Adrenal gland (tissue), 9 donors: ENCODE measurements at regions not wholly inside any gene's neighbourhood (a gene's known extent, or its start where the extent isn't known, plus 50 kb on each side); places are given as distances from the start of the nearest gene placed in this dataset.

Source experiments
- DNase-seq, 7 donors: peaks; one replicate each; pipeline ENCODE4 v3.0.0-alpha.2; 2019 to 2020
- H3K27ac ChIP-seq, 5 donors: fragments of 200-600 bp; sonication (generic) in 4 of 5; 1 replicate in 3 of 5; 2 replicates in 2 of 5; pipeline versions ENCODE4 v1.5.1 to v1.8.0; 2016 to 2020; ENCODE audit warnings: mild to moderate bottlenecking in 1 of 5
- H3K27me3 ChIP-seq: fragments of 200-600 bp; 2 replicates; pipeline ENCODE4 v1.8.0; 2021
- H3K36me3 ChIP-seq, 2 donors: fragments of 200-600 bp; replicated peaks in 1 of 2; 1 replicate in 1 of 2; 2 replicates in 1 of 2; pipeline versions ENCODE4 v1.5.1 to v1.8.0; 2018 to 2022
- H3K4me1 ChIP-seq, 2 donors: fragments of 200-600 bp; replicated peaks in 1 of 2; 1 replicate in 1 of 2; 2 replicates in 1 of 2; pipeline versions ENCODE4 v1.5.1 to v1.8.0; 2018 to 2021
- H3K4me3 ChIP-seq, 4 donors: fragments of 200-600 bp; sonication (generic) in 3 of 4; one replicate each; pipeline ENCODE4 v1.5.1; 2016 to 2018
- H3K9me3 ChIP-seq, 3 donors: fragments of 200-600 bp; sonication (generic) in 1 of 3; replicated peaks in 1 of 3; 1 replicate in 2 of 3; 2 replicates in 1 of 3; pipeline versions ENCODE4 v1.5.1 to v1.8.0; 2016 to 2021
- POLR2A ChIP-seq, 2 donors: fragments of 450-650 bp; IDR thresholded peaks; one replicate each; pipeline ENCODE4 v1.6.1; 2017; ENCODE audit warnings: antibody characterized with exemption in 2 of 2, mild to moderate bottlenecking in 2 of 2, moderate library complexity in 1 of 2
- WGBS, 4 donors: extraction: QIAGEN DNeasy Blood & Tissue Kit in 2 of 4; methylation state at CpG; one replicate each; pipeline versions ENCODE4 v1.1.5 to v1.1.7; 2013 to 2017; 5-methylcytosine and 5-hydroxymethylcytosine counted together
- intact Hi-C, 2 donors: fragments of 100-400 bp; cut with DNase I; formaldehyde crosslinking; loops; one replicate each; pipeline versions ENCODE4 v1.14.1 to v1.15.0; 2022 to 2023
- TF ChIP-seq, protein P1 (sequence below), 6 experiments: fragments of 450-650 bp in 4 of 6; fragments of 200-600 bp in 2 of 6; sonication (generic) in 1 of 6; IDR thresholded peaks; 1 replicate in 5 of 6; 2 replicates in 1 of 6; pipeline versions ENCODE4 v1.5.1 to v1.8.0; 2016 to 2021; ENCODE audit warnings: antibody characterized with exemption in 6 of 6, mild to moderate bottlenecking in 2 of 6, moderate library complexity in 1 of 6
- donor health status: healthy with polysubstance abuse.
- donor health status: Bipolar disorder and iron deficiency.
- donor health status: DM: yes; HTN: yes; CAD: no.
- donor health status: DM: no; HTN: no; CAD: no.
- donor health status: DM: no; HTN: no; CAD: no.

DNA sequence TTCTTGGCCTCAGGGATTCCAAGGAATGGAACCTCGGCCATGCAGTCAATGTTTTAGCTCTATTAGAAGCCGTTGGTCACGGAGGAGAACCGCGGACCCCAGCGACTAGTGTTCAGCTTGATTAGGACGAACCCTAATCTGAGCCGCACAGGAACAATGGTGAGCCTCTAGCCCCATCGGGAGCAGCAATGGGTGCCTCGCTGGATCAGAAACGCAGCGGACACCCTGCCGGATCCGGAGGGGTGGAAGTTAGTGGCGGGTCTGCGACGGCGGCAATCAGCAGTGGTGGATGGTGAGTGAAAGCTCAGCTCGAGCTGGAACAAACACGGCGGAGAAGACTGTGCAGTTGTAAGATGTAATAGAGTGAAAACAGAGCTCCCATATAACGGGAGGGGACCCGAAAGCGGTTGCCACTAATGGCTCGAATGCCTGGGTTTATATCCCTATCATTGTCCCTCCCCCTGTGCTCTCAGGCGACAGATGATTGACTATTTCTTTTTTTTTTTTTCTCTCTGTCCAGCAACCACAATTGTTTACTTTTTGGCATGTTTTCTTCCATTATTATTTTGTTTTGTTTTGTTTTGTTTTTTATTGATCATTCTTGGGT, 127.7 kb downstream of the ZNF664 start:
- intact Hi-C loops = no loop called here
- no peaks in the 10 kb centered on the region for H3K36me3 ChIP-seq
- TF ChIP-seq, protein P1, sequence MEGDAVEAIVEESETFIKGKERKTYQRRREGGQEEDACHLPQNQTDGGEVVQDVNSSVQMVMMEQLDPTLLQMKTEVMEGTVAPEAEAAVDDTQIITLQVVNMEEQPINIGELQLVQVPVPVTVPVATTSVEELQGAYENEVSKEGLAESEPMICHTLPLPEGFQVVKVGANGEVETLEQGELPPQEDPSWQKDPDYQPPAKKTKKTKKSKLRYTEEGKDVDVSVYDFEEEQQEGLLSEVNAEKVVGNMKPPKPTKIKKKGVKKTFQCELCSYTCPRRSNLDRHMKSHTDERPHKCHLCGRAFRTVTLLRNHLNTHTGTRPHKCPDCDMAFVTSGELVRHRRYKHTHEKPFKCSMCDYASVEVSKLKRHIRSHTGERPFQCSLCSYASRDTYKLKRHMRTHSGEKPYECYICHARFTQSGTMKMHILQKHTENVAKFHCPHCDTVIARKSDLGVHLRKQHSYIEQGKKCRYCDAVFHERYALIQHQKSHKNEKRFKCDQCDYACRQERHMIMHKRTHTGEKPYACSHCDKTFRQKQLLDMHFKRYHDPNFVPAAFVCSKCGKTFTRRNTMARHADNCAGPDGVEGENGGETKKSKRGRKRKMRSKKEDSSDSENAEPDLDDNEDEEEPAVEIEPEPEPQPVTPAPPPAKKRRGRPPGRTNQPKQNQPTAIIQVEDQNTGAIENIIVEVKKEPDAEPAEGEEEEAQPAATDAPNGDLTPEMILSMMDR (IDR thresholded peaks at IDR 0.05) = no peak

DNA sequence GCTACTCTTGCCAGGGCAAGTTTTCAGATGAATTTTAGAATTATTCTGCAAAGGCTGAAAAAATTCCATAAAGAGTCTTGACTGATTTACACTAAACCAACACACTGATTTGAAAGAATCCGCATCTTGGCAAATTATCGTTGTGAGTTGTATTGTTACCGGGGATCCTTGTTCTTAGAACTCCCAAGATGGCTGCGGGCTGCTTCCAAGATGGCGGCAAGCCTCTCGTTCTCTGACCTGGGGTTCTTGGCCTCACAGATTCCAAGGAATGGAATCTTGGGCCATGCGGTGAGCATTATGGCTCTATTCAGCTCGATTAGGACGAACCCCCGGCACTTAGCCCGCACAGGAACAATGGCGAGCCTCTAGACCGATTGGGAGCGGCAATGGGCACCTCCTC, 132.5 kb downstream of the ZNF664 start:
- Histone ChIP-seq H3K27me3 (no peaks in the 10 kb centered on the region), H3K27ac (no peak overlapping the region), H3K4me3 (no peak overlapping the region), H3K9me3 (no peaks in the 10 kb centered on the region), H3K36me3 (no peaks in the 10 kb centered on the region), H3K4me1 (no peaks in the 10 kb centered on the region)
- TF ChIP-seq, protein P1 (IDR thresholded peaks at IDR 0.05) = no peak
- TF ChIP-seq POLR2A (IDR thresholded peaks at IDR 0.05) = no peak
- intact Hi-C loops = no loop called here
- WGBS, 4 donors = 89 to 100% (median 92%) methylated on average over 5 to 14 of the region's 14 CpGs
- no peak for DNase-seq

More for the DNA sequence above, 127.7 kb downstream of the ZNF664 start:
- no peak for DNase-seq
- H3K27me3 ChIP-seq = no peaks in the 10 kb centered on the region
- H3K9me3 ChIP-seq = no peaks in the 10 kb centered on the region
- no peaks in the 10 kb centered on the region for H3K4me1 ChIP-seq
- no peak overlapping the region for H3K4me3 ChIP-seq
- no peak overlapping the region for H3K27ac ChIP-seq
- WGBS, 4 donors = 86 to 89% (median 87%) methylated on average over 21 to 26 of the region's 26 CpGs

DNA sequence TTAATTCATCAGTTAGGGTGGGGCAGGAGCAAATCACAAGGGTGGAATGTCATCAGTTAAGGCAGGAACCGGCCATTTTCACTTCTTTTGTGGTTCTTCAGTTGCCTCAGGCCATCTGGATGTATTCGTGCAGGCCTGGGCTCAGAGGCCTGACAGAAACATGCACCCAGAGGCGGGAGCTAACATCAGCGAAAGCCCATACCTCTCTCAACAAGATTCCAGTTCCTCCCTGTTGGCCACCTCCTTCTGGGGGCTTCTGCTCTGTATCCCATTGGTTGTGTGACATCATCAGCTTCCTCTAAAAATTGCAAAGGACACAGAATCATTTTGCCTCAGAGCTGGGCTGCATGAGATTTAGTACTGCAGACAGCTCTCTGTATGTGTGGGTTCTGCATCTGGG, 134.3 kb downstream of the ZNF664 start:
- H3K36me3 ChIP-seq = no peaks in the 10 kb centered on the region
- H3K4me3 ChIP-seq = no peak overlapping the region
- no peaks in the 10 kb centered on the region for H3K4me1 ChIP-seq
- WGBS, 4 donors = 85 to 95% (median 89%) methylated on average over 4 of the region's 4 CpGs
- intact Hi-C loops = no loop called here
- no peaks in the 10 kb centered on the region for H3K27me3 ChIP-seq
- H3K9me3 ChIP-seq = no peaks in the 10 kb centered on the region
- H3K27ac ChIP-seq = no peak overlapping the region
- TF ChIP-seq, protein P1 (IDR thresholded peaks at IDR 0.05) = no peak
- TF ChIP-seq POLR2A (IDR thresholded peaks at IDR 0.05) = no peak
- no peak for DNase-seq

DNA sequence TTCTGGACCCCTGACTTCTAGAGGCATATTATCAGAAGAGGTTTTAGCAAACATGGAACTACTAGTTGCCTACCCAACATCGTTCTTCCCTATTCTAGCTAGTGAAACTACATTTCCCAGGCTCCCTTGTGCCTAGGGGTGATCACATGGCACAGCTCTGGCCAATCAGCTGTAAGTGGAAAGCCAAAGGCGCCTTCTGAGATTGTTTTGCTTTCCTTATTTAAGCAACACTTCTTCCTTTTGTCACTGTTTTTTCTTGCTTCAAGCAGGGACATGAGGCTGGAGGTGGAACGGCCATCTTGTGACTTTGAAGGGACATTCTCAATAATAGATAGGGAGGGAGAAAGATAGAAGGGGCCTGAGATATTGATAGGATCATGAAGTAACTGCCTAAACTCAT, 136.7 kb downstream of the ZNF664 start:
- intact Hi-C loops = no loop called here

More for the DNA sequence above, 136.7 kb downstream of the ZNF664 start:
- Histone ChIP-seq H3K9me3 (no peaks in the 10 kb centered on the region), H3K27me3 (no peaks in the 10 kb centered on the region), H3K36me3 (no peaks in the 10 kb centered on the region), H3K4me3 (no peak overlapping the region), H3K4me1 (no peaks in the 10 kb centered on the region), H3K27ac (no peak overlapping the region)
- TF ChIP-seq, protein P1 (IDR thresholded peaks at IDR 0.05) = no peak
- no peak for TF ChIP-seq POLR2A (IDR thresholded peaks at IDR 0.05)
- 72 to 87% (median 74%) methylated on average over 3 of the region's 3 CpGs for WGBS, 4 donors
- DNase-seq = no peak
